LNCaP clone FGC (cell line): ENCODE measurements at regions not wholly inside any gene's neighbourhood (a gene's known extent, or its start where the extent isn't known, plus 50 kb on each side); places are given as distances from the start of the nearest gene placed in this dataset.

Source experiments
- DNase-seq: peaks from one replicate; pipeline ENCODE4 v3.0.0-alpha.2; 2011; ENCODE audit warnings: low read depth
- H3K4me3 ChIP-seq: 2 replicates; pipeline ENCODE4 v1.5.1; 2011; ENCODE audit warnings: mild to moderate bottlenecking, low read depth, low read length, control low read depth
- CTCF ChIP-seq: IDR thresholded peaks from 2 replicates; pipeline ENCODE4 v1.5.1; 2012; ENCODE audit warnings: mild to moderate bottlenecking; ENCODE audit not compliant: control insufficient read depth, insufficient read depth; ENCODE audit errors: extremely low read depth

GRCh38 chr11:134705858-134706257 is 293.8 kb upstream of the B3GAT1 start:
- no peak for TF ChIP-seq CTCF
- DNase-seq: no peak
- no peak overlapping the region for H3K4me3 ChIP-seq

GRCh38 chr11:134702827-134703226 is 290.8 kb upstream of the B3GAT1 start:
- no peak for TF ChIP-seq CTCF
- no peak overlapping the region for H3K4me3 ChIP-seq
- no peak for DNase-seq

- no peak overlapping the region for H3K4me3 ChIP-seq
- no peak for TF ChIP-seq CTCF
- no peak for DNase-seq
Measured at GRCh38 chr11:134701564-134702165, 289.6 kb upstream of the B3GAT1 start.

GRCh38 chr11:134700101-134700640 is 288.1 kb upstream of the B3GAT1 start:
- TF ChIP-seq CTCF: no peak
- no peak overlapping the region for H3K4me3 ChIP-seq
- DNase-seq: no peak

- DNase-seq: no peak
- H3K4me3 ChIP-seq: no peak overlapping the region
- TF ChIP-seq CTCF: no peak
Measured at GRCh38 chr11:134696455-134696854, 284.4 kb upstream of the B3GAT1 start.

GRCh38 chr11:134691985-134692384 is 279.9 kb upstream of the B3GAT1 start:
- DNase-seq: no peak
- TF ChIP-seq CTCF: no peak
- no peak overlapping the region for H3K4me3 ChIP-seq

- no peak overlapping the region for H3K4me3 ChIP-seq
- 0 out of 2 replicates have a peak, but pooled peaks have one; percentile 0 for TF ChIP-seq CTCF
- no peak for DNase-seq
Measured at GRCh38 chr11:134691295-134691873, 279.3 kb upstream of the B3GAT1 start.
